Parathyroid adenoma (tissue), 2 donors: ENCODE measurements at regions not wholly inside any gene's neighbourhood (a gene's known extent, or its start where the extent isn't known, plus 50 kb on each side); places are given as distances from the start of the nearest gene placed in this dataset.
"Not testable (repeated sequence)": the region's sequence is repeated elsewhere in the genome, so short reads cannot be mapped to it uniquely, and the experiment has no call there.

ENCODE experiments used
- H2AFZ ChIP-seq: fragments of 300-600 bp; sonication (generic); one replicate; pipeline ENCODE4 v1.7.0; 2017; ENCODE audit warnings: antibody characterized with exemption, mild to moderate bottlenecking
- H3K27ac ChIP-seq: fragments of 300-600 bp; sonication (generic); one replicate; pipeline ENCODE4 v1.7.0; 2017
- H3K27me3 ChIP-seq: fragments of 300-600 bp; sonication (generic); one replicate; pipeline ENCODE4 v1.7.0; 2017; ENCODE audit warnings: low read length; ENCODE audit not compliant: control insufficient read depth, insufficient read depth
- H3K36me3 ChIP-seq: fragments of 300-600 bp; sonication (generic); one replicate; pipeline ENCODE4 v1.7.0; 2017; ENCODE audit warnings: low read length; ENCODE audit not compliant: control insufficient read depth, insufficient read depth
- H3K4me1 ChIP-seq: fragments of 300-600 bp; sonication (generic); one replicate; pipeline ENCODE4 v1.7.0; 2017; ENCODE audit warnings: control low read depth
- H3K4me2 ChIP-seq: fragments of 300-600 bp; sonication (generic); one replicate; pipeline ENCODE4 v1.7.0; 2017; ENCODE audit warnings: low read length
- H3K4me3 ChIP-seq: fragments of 300-600 bp; sonication (generic); one replicate; pipeline ENCODE4 v1.7.0; 2017; ENCODE audit warnings: low read depth, low read length
- H3K79me2 ChIP-seq: fragments of 300-600 bp; sonication (generic); one replicate; pipeline ENCODE4 v1.7.0; 2017; ENCODE audit warnings: control low read depth
- H3K9ac ChIP-seq: fragments of 300-600 bp; sonication (generic); one replicate; pipeline ENCODE4 v1.7.0; 2017; ENCODE audit warnings: mild to moderate bottlenecking
- H3K9me3 ChIP-seq: fragments of 300-600 bp; sonication (generic); one replicate; pipeline ENCODE4 v1.7.0; 2017; ENCODE audit warnings: low read length; ENCODE audit not compliant: control insufficient read depth
- TF ChIP-seq, protein P1 (sequence below): fragments of 300-600 bp; sonication (generic); IDR thresholded peaks from one replicate; pipeline ENCODE4 v1.7.0; 2017; ENCODE audit warnings: antibody characterized with exemption, mild to moderate bottlenecking
- donor health status: primary hyperparathyroidism.

DNA sequence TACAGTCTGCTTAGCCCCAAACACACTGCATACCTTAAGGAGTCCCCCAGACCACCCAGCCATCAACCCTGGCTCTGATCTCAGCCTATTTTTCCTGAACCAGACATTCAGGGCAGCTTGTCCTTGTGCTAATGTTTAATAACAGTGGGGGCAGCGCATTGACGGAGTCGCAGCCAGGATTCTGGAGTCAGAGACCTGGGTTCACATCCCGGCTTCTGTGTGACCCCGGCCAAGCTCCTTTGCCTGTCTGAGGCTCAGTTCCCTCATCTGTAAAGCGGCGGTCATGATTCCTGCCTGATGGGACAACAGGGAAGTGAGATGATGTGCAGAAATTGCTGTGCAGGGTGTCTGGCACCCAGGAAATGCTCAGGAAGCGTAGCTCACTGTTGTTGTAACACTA is 63.1 kb downstream of the MATN1 start:
- no peak overlapping the region for H3K4me2 ChIP-seq
- no peaks in the 10 kb centered on the region for H3K4me1 ChIP-seq
- H3K27ac ChIP-seq, result no peak overlapping the region
- TF ChIP-seq, protein P1, sequence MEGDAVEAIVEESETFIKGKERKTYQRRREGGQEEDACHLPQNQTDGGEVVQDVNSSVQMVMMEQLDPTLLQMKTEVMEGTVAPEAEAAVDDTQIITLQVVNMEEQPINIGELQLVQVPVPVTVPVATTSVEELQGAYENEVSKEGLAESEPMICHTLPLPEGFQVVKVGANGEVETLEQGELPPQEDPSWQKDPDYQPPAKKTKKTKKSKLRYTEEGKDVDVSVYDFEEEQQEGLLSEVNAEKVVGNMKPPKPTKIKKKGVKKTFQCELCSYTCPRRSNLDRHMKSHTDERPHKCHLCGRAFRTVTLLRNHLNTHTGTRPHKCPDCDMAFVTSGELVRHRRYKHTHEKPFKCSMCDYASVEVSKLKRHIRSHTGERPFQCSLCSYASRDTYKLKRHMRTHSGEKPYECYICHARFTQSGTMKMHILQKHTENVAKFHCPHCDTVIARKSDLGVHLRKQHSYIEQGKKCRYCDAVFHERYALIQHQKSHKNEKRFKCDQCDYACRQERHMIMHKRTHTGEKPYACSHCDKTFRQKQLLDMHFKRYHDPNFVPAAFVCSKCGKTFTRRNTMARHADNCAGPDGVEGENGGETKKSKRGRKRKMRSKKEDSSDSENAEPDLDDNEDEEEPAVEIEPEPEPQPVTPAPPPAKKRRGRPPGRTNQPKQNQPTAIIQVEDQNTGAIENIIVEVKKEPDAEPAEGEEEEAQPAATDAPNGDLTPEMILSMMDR, result no peak
- H3K9me3 ChIP-seq, result no peaks in the 10 kb centered on the region
- no peak overlapping the region for H2AFZ ChIP-seq
- H3K27me3 ChIP-seq, result no peaks in the 10 kb centered on the region
- no peak overlapping the region for H3K4me3 ChIP-seq
- H3K36me3 ChIP-seq, result no peaks in the 10 kb centered on the region
- no peak overlapping the region for H3K9ac ChIP-seq
- no peaks in the 10 kb centered on the region for H3K79me2 ChIP-seq

DNA sequence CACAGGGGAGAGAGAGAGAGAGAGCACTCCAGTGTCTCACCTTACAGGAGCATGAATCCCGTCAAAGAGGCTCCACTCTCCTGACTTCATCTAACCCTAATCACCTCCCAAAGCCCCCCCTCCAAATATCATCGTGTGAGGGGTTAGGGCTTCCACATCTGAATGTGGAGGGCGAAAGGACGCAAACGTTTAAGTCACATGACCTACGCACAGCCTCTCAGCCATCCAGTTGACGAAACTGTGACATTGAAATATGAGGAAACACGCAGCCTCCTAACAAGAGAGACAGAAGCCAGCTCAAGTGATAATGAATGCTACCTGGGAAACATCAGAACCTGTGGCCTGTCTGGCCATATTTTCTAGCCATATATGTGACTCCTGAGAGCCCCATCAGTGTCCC is 63.7 kb downstream of the MATN1 start:
- H3K4me2 ChIP-seq, result no peak overlapping the region
- no peaks in the 10 kb centered on the region for H3K9me3 ChIP-seq
- H3K4me3 ChIP-seq, result no peak overlapping the region
- no peaks in the 10 kb centered on the region for H3K4me1 ChIP-seq
- no peaks in the 10 kb centered on the region for H3K36me3 ChIP-seq
- H3K27ac ChIP-seq, result no peak overlapping the region
- H3K9ac ChIP-seq, result no peak overlapping the region
- H3K79me2 ChIP-seq, result no peaks in the 10 kb centered on the region
- H3K27me3 ChIP-seq, result no peaks in the 10 kb centered on the region
- H2AFZ ChIP-seq, result no peak overlapping the region
- TF ChIP-seq, protein P1, result no peak

DNA sequence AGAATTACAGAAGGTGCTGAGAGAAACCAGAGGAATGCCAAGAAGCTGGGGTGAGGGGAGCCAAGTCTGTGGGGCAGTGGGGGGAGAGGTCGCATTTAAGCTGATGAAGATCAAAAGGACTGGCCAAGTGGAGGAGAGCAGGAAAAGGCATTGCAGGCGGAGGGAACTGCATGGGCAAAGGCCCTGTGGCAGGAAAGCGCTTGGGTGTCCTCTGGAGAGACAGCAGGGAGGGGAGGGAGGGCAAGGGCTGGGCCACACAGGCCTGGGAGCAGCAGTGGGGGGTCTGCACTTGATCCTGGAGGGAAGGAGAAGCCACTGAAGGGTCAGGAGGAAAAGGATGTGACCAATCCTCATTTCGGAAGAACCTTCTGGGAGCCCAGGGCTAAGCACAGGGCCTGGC is 65.0 kb downstream of the MATN1 start:
- not testable (repeated sequence) for H3K9me3 ChIP-seq, H2AFZ ChIP-seq, H3K36me3 ChIP-seq, H3K27me3 ChIP-seq, H3K4me1 ChIP-seq, H3K4me3 ChIP-seq, H3K9ac ChIP-seq, H3K79me2 ChIP-seq, H3K27ac ChIP-seq, H3K4me2 ChIP-seq

DNA sequence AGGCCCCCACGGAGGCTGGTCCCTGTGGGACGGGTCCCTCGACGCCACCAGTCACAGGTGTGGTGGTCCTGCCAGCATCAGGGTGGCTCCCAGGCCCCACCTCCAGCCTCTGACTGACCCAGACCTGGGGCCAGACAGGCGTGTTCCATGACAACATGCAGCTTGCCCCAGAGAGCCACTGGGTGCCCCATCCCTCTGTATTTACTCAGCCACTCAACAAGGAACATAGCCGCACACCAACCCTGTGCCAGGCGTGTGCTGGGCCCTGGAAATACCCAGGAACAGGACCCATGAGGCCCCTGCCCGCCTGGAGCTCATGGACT is 65.4 kb downstream of the MATN1 start:
- Histone ChIP-seq H3K27ac (no peak overlapping the region), H3K4me2 (no peak overlapping the region), H3K79me2 (no peaks in the 10 kb centered on the region), H3K4me3 (no peak overlapping the region), H3K4me1 (no peaks in the 10 kb centered on the region), H3K36me3 (no peaks in the 10 kb centered on the region), H3K27me3 (no peaks in the 10 kb centered on the region), H3K9me3 (no peaks in the 10 kb centered on the region), H2AFZ (no peak overlapping the region), H3K9ac (no peak overlapping the region)
- TF ChIP-seq, protein P1, result no peak

DNA sequence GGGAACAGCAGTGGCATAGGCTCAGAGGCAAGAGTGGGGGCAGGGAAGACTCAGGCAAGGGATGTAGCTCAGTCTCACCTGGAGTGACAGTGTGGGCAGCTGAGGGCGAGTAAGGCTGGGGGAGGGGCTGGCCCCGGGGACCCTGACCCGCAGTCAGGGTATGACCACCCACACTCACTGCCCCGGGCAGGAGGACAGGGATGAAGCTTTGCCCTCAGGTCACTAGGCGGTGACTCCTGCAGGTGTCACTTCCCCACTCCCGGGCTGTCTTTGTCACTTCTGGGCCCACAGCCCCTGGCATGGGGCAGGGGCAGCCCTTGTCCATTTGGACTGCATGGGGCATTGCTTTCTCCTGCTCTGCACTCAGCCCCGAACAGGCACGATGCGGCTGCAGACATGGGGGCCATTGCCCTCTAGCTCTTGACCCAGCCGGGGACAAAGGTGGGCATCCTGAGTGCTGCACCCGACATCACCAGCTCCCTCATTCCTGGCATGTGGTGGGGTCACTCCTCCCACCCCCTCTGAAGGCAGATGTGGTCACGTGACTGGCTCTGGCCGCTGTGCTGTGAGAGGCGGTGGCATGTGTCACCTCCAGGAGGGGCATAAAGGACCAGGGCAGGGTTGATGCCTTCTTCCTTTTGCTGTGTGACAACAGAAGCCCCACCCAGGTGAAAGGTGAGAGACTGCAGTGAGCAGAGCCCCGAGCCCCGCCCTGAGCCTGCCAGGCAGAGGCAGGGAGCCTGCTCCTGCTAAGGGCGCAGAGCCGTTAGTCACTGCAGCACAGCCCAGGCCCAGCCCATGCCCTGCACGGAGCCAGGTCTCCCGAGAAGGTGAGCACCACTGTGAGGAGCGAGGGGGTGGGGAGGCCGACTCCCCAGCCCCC is 66.0 kb downstream of the MATN1 start:
- Histone ChIP-seq H3K27me3 (no peaks in the 10 kb centered on the region), H3K27ac (no peak overlapping the region), H3K79me2 (no peaks in the 10 kb centered on the region), H3K36me3 (no peaks in the 10 kb centered on the region), H3K4me3 (no peak overlapping the region), H2AFZ (no peak overlapping the region), H3K9ac (no peak overlapping the region), H3K4me1 (no peaks in the 10 kb centered on the region), H3K9me3 (no peaks in the 10 kb centered on the region), H3K4me2 (no peak overlapping the region)
- TF ChIP-seq, protein P1, result no peak
